Glomerular visceral epithelial cell (primary cell): ENCODE measurements at regions not wholly inside any gene's neighbourhood (a gene's known extent, or its start where the extent isn't known, plus 50 kb on each side); places are given as distances from the start of the nearest gene placed in this dataset.

Source experiments
- DNase-seq: peaks from one replicate; pipeline ENCODE4 v3.0.0-alpha.2; 2016; ENCODE audit errors: extremely low spot score

GRCh38 chr2:234306426-234307173 is 190.3 kb downstream of the ARL4C start:
- DNase-seq = no peak

GRCh38 chr2:234305846-234306245 is 191.0 kb downstream of the ARL4C start:
- DNase-seq = peak; percentile 79

GRCh38 chr2:234304950-234305349 is 191.9 kb downstream of the ARL4C start:
- DNase-seq = no peak

GRCh38 chr2:234302664-234302991 is 194.3 kb downstream of the ARL4C start:
- no peak for DNase-seq

GRCh38 chr2:234300932-234301823 is 195.7 kb downstream of the ARL4C start:
- DNase-seq = no peak

GRCh38 chr2:234300391-234300925 is 196.4 kb downstream of the ARL4C start:
- no peak for DNase-seq

GRCh38 chr2:234298918-234299317 is 198.0 kb downstream of the ARL4C start:
- no peak for DNase-seq

- DNase-seq = no peak
Measured at GRCh38 chr2:234296991-234297390, 199.9 kb downstream of the ARL4C start.

GRCh38 chr2:234293973-234294372 is 202.9 kb downstream of the ARL4C start:
- DNase-seq = no peak

GRCh38 chr2:234292962-234293243 is 204.0 kb downstream of the ARL4C start:
- no peak for DNase-seq

- DNase-seq = no peak
Measured at GRCh38 chr2:234292205-234292961, 204.5 kb downstream of the ARL4C start.

- peak; percentile 76 for DNase-seq
Measured at GRCh38 chr2:234291765-234292204, 205.1 kb downstream of the ARL4C start.

- DNase-seq = peak; percentile 78
Measured at GRCh38 chr2:234290671-234291070, 206.2 kb downstream of the ARL4C start.

- DNase-seq = peak; percentile 81
Measured at GRCh38 chr2:234289834-234290590, 206.9 kb downstream of the ARL4C start.

GRCh38 chr2:234288974-234289455 is 207.9 kb downstream of the ARL4C start:
- DNase-seq = peak; percentile 41

- no peak for DNase-seq
Measured at GRCh38 chr2:234287650-234288049, 209.2 kb downstream of the ARL4C start.

- DNase-seq = peak; percentile 52
Measured at GRCh38 chr2:234286956-234287355, 209.9 kb downstream of the ARL4C start.

GRCh38 chr2:234286118-234286598 is 210.7 kb downstream of the ARL4C start:
- peak; percentile 72 for DNase-seq

- no peak for DNase-seq
Measured at GRCh38 chr2:234285541-234285940, 211.3 kb downstream of the ARL4C start.

GRCh38 chr2:234279637-234280036 is 217.2 kb downstream of the ARL4C start:
- DNase-seq = no peak
